ENCODE measurements at regions not wholly inside any gene's neighbourhood (a gene's known extent, or its start where the extent isn't known, plus 50 kb on each side); places are given as distances from the start of the nearest gene placed in this dataset.

GRCh38 chr2:84077496-84077895, 381.6 kb downstream of the SUCLG1 start:
- Histone ChIP-seq H3K9me3 (no peaks in the 10 kb centered on the region), H3K36me3 (no peaks in the 10 kb centered on the region), H3K4me1 (no peaks in the 10 kb centered on the region), H3K27me3 (no peaks in the 10 kb centered on the region), H3K27ac (no peak overlapping the region), H3K4me3 (no peak overlapping the region)
- no peak for TF ChIP-seq POLR2A (IDR thresholded peaks at IDR 0.05)
- TF ChIP-seq, protein P1, sequence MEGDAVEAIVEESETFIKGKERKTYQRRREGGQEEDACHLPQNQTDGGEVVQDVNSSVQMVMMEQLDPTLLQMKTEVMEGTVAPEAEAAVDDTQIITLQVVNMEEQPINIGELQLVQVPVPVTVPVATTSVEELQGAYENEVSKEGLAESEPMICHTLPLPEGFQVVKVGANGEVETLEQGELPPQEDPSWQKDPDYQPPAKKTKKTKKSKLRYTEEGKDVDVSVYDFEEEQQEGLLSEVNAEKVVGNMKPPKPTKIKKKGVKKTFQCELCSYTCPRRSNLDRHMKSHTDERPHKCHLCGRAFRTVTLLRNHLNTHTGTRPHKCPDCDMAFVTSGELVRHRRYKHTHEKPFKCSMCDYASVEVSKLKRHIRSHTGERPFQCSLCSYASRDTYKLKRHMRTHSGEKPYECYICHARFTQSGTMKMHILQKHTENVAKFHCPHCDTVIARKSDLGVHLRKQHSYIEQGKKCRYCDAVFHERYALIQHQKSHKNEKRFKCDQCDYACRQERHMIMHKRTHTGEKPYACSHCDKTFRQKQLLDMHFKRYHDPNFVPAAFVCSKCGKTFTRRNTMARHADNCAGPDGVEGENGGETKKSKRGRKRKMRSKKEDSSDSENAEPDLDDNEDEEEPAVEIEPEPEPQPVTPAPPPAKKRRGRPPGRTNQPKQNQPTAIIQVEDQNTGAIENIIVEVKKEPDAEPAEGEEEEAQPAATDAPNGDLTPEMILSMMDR (IDR thresholded peaks at IDR 0.05), result peak in 2 of 12 donors; percentile 6 to 18
- no peak for ATAC-seq
- no peak for DNase-seq
- WGBS, 4 donors, result 53 to 66% (median 54%) methylated on average over 2 of the region's 2 CpGs
- intact Hi-C loops (cut with DNase I), result no loop called here

GRCh38 chr2:84071050-84071449, 388.0 kb downstream of the SUCLG1 start:
- no peaks in the 10 kb centered on the region for H3K27me3 ChIP-seq
- DNase-seq, result no peak
- H3K36me3 ChIP-seq, result no peaks in the 10 kb centered on the region
- no peak overlapping the region for H3K27ac ChIP-seq
- intact Hi-C loops (cut with DNase I), result no loop called here
- TF ChIP-seq POLR2A (IDR thresholded peaks at IDR 0.05), result no peak
- TF ChIP-seq, protein P1 (IDR thresholded peaks at IDR 0.05), result no peak
- no peaks in the 10 kb centered on the region for H3K4me1 ChIP-seq
- no peak for ATAC-seq
- H3K9me3 ChIP-seq, result no peaks in the 10 kb centered on the region
- H3K4me3 ChIP-seq, result no peak overlapping the region
- WGBS, 4 donors, result 90 to 95% (median 92%) methylated on average over 1 of the region's 1 CpG

GRCh38 chr2:84065857-84066256, 393.2 kb downstream of the SUCLG1 start:
- H3K27me3 ChIP-seq, result no peaks in the 10 kb centered on the region
- no peaks in the 10 kb centered on the region for H3K4me1 ChIP-seq
- TF ChIP-seq, protein P1 (IDR thresholded peaks at IDR 0.05), result no peak
- TF ChIP-seq POLR2A (IDR thresholded peaks at IDR 0.05), result no peak
- no peak overlapping the region for H3K27ac ChIP-seq
- DNase-seq (no peak), ATAC-seq (no peak)
- intact Hi-C loops (cut with DNase I), result no loop called here
- H3K4me3 ChIP-seq, result no peak overlapping the region
- no peaks in the 10 kb centered on the region for H3K36me3 ChIP-seq
- H3K9me3 ChIP-seq, result no peaks in the 10 kb centered on the region

DNA sequence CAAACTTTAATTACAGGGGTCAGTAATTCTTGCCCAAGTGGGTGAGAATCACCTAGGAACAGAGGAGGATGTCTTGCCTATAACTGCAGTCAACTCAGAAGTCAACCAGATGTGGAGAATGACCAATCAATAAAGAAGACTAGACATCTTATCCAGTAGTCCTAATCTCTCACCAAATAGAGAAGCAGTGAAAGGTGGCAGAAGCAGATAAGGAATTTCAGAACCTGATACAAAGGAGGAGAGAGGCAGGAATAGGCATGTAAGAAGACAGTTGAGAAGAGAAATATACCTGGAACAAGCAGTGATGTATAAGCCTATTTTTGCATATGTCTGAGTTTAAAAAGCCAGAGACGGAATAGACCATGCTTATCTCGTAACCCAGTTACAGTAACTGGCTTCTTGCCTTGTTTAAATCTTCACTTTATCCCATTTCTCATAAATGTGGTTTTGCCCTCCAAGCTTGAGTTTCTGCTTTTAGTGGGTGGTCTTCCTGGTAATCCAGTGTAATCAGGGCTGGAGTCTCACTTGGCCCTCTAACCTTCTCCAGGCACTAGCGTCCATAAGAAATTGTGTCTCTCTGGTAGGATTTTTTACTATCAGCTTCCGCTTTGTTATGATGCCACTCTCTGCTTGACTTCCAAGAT, 401.0 kb downstream of the SUCLG1 start:
- Histone ChIP-seq H3K36me3 (no peaks in the 10 kb centered on the region), H3K4me3 (no peak overlapping the region), H3K4me1 (no peaks in the 10 kb centered on the region), H3K9me3 (no peaks in the 10 kb centered on the region), H3K27me3 (no peaks in the 10 kb centered on the region), H3K27ac (no peak overlapping the region)
- ATAC-seq (no peak), DNase-seq (no peak)
- TF ChIP-seq, protein P1 (IDR thresholded peaks at IDR 0.05), result no peak
- TF ChIP-seq POLR2A (IDR thresholded peaks at IDR 0.05), result no peak
- WGBS, 4 donors, result 77 to 83% (median 81%) methylated on average over 4 of the region's 4 CpGs
- intact Hi-C loops (cut with DNase I), result no loop called here

Data from heart left ventricle (tissue), 16 donors.